ENCODE measurements at regions not wholly inside any gene's neighbourhood (a gene's known extent, or its start where the extent isn't known, plus 50 kb on each side); places are given as distances from the start of the nearest gene placed in this dataset.

- no peak for DNase-seq
These were observed 50.5 kb upstream of the CCL1 start for GRCh38 chr17:34413443-34414119.

GRCh38 chr17:34412965-34413441, 50.0 kb upstream of the CCL1 start:
- no peak for DNase-seq
